Panc1 (cell line): ENCODE measurements at regions not wholly inside any gene's neighbourhood (a gene's known extent, or its start where the extent isn't known, plus 50 kb on each side); places are given as distances from the start of the nearest gene placed in this dataset.

ENCODE experiments used
- ATAC-seq: fragments of 200-7000 bp; cut with Tn5 transposase; 2 replicates; pipeline ENCODE4 v1.9.1; 2020; ENCODE audit warnings: mild to moderate bottlenecking, moderate library complexity
- BruUV-seq: library from RNA; stranded (reverse); fragments of 400-500 nt; replicated peaks from 2 replicates; lab custom pipeline; 2021; lab: Mats Ljungman, UMichigan
- CTCF ChIA-PET: fragments of 300-600 bp; sonication (Branson Sonifier 250); formaldehyde crosslinking; loops from one replicate; lab custom pipeline; 2022; ENCODE audit warnings: antibody characterized with exemption; lab: Charles Lee
- POLR2A ChIA-PET: fragments of 300-600 bp; sonication (Branson Sonifier 250); formaldehyde crosslinking; loops from one replicate; lab custom pipeline; 2022; ENCODE audit warnings: antibody characterized with exemption; lab: Charles Lee
- DNase-seq: peaks from one replicate; pipeline ENCODE4 v3.0.0-alpha.2; 2010; ENCODE audit warnings: low read depth, low spot score
- H3K27ac ChIP-seq: 2 replicates; pipeline ENCODE4 v1.5.1; 2011; ENCODE audit warnings: mild to moderate bottlenecking, low read length, inconsistent platforms
- H3K27me3 ChIP-seq: fragments of 200-500 bp; sonication (Bioruptor generic); 2 replicates; pipeline ENCODE4 v1.6.0; 2014; ENCODE audit warnings: low read length, inconsistent platforms; ENCODE audit not compliant: control insufficient read depth, insufficient read depth
- H3K36me3 ChIP-seq: fragments of 200-500 bp; sonication (Bioruptor generic); 2 replicates; pipeline ENCODE4 v1.5.1; 2014; ENCODE audit warnings: inconsistent platforms, mild to moderate bottlenecking, low read length, moderate library complexity; ENCODE audit not compliant: control insufficient read depth, insufficient read depth
- H3K4me1 ChIP-seq: 2 replicates; pipeline ENCODE4 v1.5.1; 2011; ENCODE audit warnings: inconsistent platforms, mild to moderate bottlenecking, low read length, moderate library complexity; ENCODE audit not compliant: control insufficient read depth, insufficient read depth
- H3K4me3 ChIP-seq, 2 experiments: 2 replicates each; pipeline ENCODE4 v1.5.1; 2011 to 2012; ENCODE audit warnings: low read depth in 2 of 2, low read length in 2 of 2, mild to moderate bottlenecking in 2 of 2, inconsistent platforms in 1 of 2, moderate library complexity in 1 of 2
- H3K9me3 ChIP-seq: fragments of 200-500 bp; sonication (Bioruptor generic); 2 replicates; pipeline ENCODE4 v1.5.1; 2014; ENCODE audit warnings: low read depth, mild to moderate bottlenecking, inconsistent platforms, low read length, moderate library complexity; ENCODE audit not compliant: control insufficient read depth, insufficient read depth
- POLR2AphosphoS5 ChIP-seq: IDR thresholded peaks from 2 replicates; pipeline ENCODE4 v1.6.1; 2012; ENCODE audit warnings: mild to moderate bottlenecking, low read depth, low read length, moderate library complexity
- SIN3A ChIP-seq: IDR thresholded peaks from 2 replicates; pipeline ENCODE4 v1.6.1; 2012; ENCODE audit warnings: low read depth, mild to moderate bottlenecking, low read length, moderate library complexity, borderline replicate concordance; ENCODE audit not compliant: insufficient read depth
- TCF7L2 ChIP-seq: IDR thresholded peaks from 2 replicates; pipeline ENCODE4 v1.6.1; 2011; ENCODE audit warnings: mild to moderate bottlenecking, low read depth, low read length, inconsistent platforms
- in situ Hi-C: cut with HindIII; loops from 2 replicates; pipeline ENCODE4 v1.10.0; 2016; ENCODE audit warnings: low sequenced_read_pairs, low pct_unique_long_range_greater_than_20kb
- intact Hi-C: fragments of 100-400 bp; cut with micrococcal nuclease; formaldehyde crosslinking; loops from one replicate; pipeline ENCODE4 v1.10.0; 2022; ENCODE audit not compliant: unreplicated experiment
- TF ChIP-seq, protein P1 (sequence below): fragments of 450-650 bp; IDR thresholded peaks from 2 replicates; pipeline ENCODE4 v1.5.1; 2017; ENCODE audit warnings: mild to moderate bottlenecking
- TF ChIP-seq, protein P2 (sequence below), 2 experiments: IDR thresholded peaks; 2 replicates each; pipeline ENCODE4 v1.6.1; 2011 to 2012; ENCODE audit warnings: low read depth in 2 of 2, control low read depth in 1 of 2, low read length in 1 of 2, mild to moderate bottlenecking in 1 of 2, moderate library complexity in 1 of 2; ENCODE audit not compliant: insufficient read depth in 1 of 2

DNA sequence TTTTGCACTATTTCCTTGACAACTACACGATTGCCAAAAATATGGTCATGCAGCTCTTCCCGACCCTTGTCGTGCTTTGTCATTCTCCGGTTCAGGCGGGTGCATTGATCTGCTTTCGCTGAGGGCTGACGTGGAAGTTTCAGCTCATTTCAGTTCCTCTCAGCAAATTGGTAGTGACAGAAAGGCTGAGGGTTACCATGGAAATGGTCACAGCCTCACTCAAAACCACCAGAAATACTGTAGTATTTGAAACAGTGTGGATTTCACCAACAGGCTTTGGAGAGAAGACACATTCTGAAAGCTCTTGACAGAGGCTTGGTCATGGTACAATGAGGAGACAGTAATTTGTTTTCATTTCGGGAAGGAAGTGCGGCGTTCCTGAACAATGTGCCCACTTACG is 99.7 kb upstream of the EXOC2 start:
- peaks cover 12% of the 10 kb centered on the region; the same call in 1 of the 2 replicates for H3K27me3 ChIP-seq
- ChIA-PET POLR2A (no interaction called here), CTCF (no interaction called here)
- ATAC-seq: no peak
- BruUV-seq: no TSS peak
- no peaks in the 10 kb centered on the region for H3K4me1 ChIP-seq
- no peak overlapping the region for H3K27ac ChIP-seq
- H3K4me3 ChIP-seq: no peak overlapping the region
- in situ Hi-C loops: no loop called here
- no peaks in the 10 kb centered on the region for H3K36me3 ChIP-seq
- no peak for TF ChIP-seq TCF7L2
- TF ChIP-seq SIN3A: no peak
- intact Hi-C loops: no loop called here
- no peaks in the 10 kb centered on the region for H3K9me3 ChIP-seq
- DNase-seq: no peak

DNA sequence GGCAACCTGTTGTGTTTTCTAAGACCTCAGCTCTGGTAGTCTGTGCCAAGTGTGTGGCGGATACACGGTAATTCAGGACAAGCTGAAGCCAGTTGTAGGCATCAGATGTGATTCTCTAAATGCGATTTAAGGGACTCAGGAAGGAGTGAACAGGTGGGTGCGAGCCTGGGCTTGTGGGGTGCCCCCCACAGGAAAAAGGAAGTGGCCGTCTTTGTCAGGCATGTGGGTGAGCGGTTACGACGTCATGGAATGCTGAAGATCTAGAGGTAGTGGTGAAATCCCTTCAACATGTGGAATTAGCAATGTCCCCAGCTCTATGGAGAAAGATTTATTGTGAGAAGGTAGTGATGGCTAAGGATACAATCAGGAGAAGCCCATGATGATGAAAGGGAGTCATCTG is 95.1 kb upstream of the EXOC2 start:
- TF ChIP-seq TCF7L2 (no peak), POLR2AphosphoS5 (no peak), SIN3A (no peak)
- TF ChIP-seq, protein P1, sequence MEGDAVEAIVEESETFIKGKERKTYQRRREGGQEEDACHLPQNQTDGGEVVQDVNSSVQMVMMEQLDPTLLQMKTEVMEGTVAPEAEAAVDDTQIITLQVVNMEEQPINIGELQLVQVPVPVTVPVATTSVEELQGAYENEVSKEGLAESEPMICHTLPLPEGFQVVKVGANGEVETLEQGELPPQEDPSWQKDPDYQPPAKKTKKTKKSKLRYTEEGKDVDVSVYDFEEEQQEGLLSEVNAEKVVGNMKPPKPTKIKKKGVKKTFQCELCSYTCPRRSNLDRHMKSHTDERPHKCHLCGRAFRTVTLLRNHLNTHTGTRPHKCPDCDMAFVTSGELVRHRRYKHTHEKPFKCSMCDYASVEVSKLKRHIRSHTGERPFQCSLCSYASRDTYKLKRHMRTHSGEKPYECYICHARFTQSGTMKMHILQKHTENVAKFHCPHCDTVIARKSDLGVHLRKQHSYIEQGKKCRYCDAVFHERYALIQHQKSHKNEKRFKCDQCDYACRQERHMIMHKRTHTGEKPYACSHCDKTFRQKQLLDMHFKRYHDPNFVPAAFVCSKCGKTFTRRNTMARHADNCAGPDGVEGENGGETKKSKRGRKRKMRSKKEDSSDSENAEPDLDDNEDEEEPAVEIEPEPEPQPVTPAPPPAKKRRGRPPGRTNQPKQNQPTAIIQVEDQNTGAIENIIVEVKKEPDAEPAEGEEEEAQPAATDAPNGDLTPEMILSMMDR: no peak
- TF ChIP-seq, protein P2, sequence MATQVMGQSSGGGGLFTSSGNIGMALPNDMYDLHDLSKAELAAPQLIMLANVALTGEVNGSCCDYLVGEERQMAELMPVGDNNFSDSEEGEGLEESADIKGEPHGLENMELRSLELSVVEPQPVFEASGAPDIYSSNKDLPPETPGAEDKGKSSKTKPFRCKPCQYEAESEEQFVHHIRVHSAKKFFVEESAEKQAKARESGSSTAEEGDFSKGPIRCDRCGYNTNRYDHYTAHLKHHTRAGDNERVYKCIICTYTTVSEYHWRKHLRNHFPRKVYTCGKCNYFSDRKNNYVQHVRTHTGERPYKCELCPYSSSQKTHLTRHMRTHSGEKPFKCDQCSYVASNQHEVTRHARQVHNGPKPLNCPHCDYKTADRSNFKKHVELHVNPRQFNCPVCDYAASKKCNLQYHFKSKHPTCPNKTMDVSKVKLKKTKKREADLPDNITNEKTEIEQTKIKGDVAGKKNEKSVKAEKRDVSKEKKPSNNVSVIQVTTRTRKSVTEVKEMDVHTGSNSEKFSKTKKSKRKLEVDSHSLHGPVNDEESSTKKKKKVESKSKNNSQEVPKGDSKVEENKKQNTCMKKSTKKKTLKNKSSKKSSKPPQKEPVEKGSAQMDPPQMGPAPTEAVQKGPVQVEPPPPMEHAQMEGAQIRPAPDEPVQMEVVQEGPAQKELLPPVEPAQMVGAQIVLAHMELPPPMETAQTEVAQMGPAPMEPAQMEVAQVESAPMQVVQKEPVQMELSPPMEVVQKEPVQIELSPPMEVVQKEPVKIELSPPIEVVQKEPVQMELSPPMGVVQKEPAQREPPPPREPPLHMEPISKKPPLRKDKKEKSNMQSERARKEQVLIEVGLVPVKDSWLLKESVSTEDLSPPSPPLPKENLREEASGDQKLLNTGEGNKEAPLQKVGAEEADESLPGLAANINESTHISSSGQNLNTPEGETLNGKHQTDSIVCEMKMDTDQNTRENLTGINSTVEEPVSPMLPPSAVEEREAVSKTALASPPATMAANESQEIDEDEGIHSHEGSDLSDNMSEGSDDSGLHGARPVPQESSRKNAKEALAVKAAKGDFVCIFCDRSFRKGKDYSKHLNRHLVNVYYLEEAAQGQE (IDR thresholded peaks at IDR 0.05; ENCODE audit: insufficient read depth in 1 of 2, low read depth in 2 of 2, low read length in 1 of 2): no peak
- Histone ChIP-seq H3K9me3 (no peaks in the 10 kb centered on the region), H3K4me3 (no peak overlapping the region), H3K36me3 (no peaks in the 10 kb centered on the region), H3K4me1 (no peaks in the 10 kb centered on the region), H3K27me3 (no peaks in the 10 kb centered on the region), H3K27ac (no peak overlapping the region)
- ChIA-PET POLR2A (no interaction called here), CTCF (interaction anchor here (0.6 kb wide), 1 partner anchor 54 kb away, joined by 3 read pairs; no protein-coding TSS in a partner anchor)
- DNase-seq (no peak), ATAC-seq (no peak)
- no TSS peak for BruUV-seq
- intact Hi-C loops (loop anchor here (5.0 kb wide), 1 partner anchor 196 kb away; no protein-coding TSS in a partner anchor), in situ Hi-C loops (no loop called here)

DNA sequence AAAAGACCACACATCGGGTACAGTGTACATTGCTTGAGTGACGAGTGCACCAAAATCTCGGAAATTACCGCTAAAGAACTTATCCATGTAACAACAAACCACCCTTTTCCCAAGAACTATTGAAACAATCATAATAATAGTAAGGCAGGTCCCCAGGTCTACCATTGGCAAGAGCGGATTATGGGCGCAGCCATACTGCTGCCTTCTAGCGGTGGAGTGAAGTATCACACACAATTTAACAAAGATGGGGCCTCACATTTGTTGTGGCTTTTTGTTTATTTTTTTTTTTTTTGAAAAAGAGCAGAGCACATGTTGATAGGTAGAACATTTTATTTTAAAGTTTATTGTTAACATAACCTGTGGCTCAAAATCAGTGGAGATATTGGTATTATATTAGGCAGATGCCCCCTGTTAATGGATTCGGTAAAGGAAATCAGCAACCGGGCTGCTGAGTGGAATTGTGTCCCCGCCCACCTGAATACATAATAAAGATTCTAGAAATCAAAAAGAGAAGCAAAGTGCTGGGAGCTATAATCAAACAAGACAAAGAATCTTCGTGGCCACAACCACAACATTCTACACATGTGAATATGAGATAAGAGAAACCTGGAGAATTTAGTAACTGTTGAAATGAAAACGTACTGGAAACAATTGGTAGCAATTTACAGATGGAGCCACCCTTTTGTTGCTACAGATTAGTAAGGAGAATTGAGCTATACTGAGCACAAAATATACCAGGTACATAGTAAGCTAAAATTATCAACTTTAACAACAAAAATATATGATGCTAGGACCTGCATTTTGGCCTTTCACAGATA is 94.2 kb upstream of the EXOC2 start:
- ATAC-seq (no peak), DNase-seq (peak; percentile 15)
- in situ Hi-C loops (no loop called here), intact Hi-C loops (loop anchor here (5.0 kb wide), 1 partner anchor 195 kb away; no protein-coding TSS in a partner anchor)
- Histone ChIP-seq H3K4me1 (no peaks in the 10 kb centered on the region), H3K36me3 (no peaks in the 10 kb centered on the region), H3K27ac (no peak overlapping the region), H3K4me3 (no peak overlapping the region), H3K9me3 (no peaks in the 10 kb centered on the region), H3K27me3 (no peaks in the 10 kb centered on the region)
- ChIA-PET CTCF (interaction anchor here (0.7 kb wide), 1 partner anchor 675 kb away, joined by 5 read pairs; no protein-coding TSS in a partner anchor), POLR2A (no interaction called here)
- TF ChIP-seq, protein P2 (IDR thresholded peaks at IDR 0.05; ENCODE audit: insufficient read depth in 1 of 2, low read depth in 2 of 2, low read length in 1 of 2): no peak
- no peak for TF ChIP-seq TCF7L2
- TF ChIP-seq, protein P1: peak; percentile 91
- TF ChIP-seq SIN3A: no peak
- TF ChIP-seq POLR2AphosphoS5: no peak
- BruUV-seq: no TSS peak
